Glutamatergic neuron (in vitro differentiated cells): ENCODE measurements at regions not wholly inside any gene's neighbourhood (a gene's known extent, or its start where the extent isn't known, plus 50 kb on each side); places are given as distances from the start of the nearest gene placed in this dataset.

ENCODE experiments used
- DNase-seq: peaks from one replicate; pipeline ENCODE4 v3.0.0; 2022
- H3K27ac Mint-ChIP-seq: one replicate; pipeline ENCODE4 v1.8.0; 2020; ENCODE audit warnings: mild to moderate bottlenecking, mixed read lengths, inconsistent platforms; ENCODE audit not compliant: unreplicated experiment
- H3K27me3 Mint-ChIP-seq: one replicate; pipeline ENCODE4 v1.8.0; 2020; ENCODE audit warnings: mild to moderate bottlenecking, moderate library complexity, mixed read lengths, inconsistent platforms; ENCODE audit not compliant: unreplicated experiment
- H3K36me3 Mint-ChIP-seq: one replicate; pipeline ENCODE4 v1.8.0; 2020; ENCODE audit warnings: mild to moderate bottlenecking, mixed read lengths, inconsistent platforms; ENCODE audit not compliant: unreplicated experiment
- H3K4me1 Mint-ChIP-seq: one replicate; pipeline ENCODE4 v1.8.0; 2020; ENCODE audit warnings: mild to moderate bottlenecking, low read depth, mixed read lengths, inconsistent platforms; ENCODE audit not compliant: unreplicated experiment
- H3K4me3 Mint-ChIP-seq: one replicate; pipeline ENCODE4 v1.8.0; 2020; ENCODE audit warnings: mild to moderate bottlenecking, mixed read lengths, inconsistent platforms; ENCODE audit not compliant: unreplicated experiment
- H3K9me3 Mint-ChIP-seq: one replicate; pipeline ENCODE4 v1.8.0; 2020; ENCODE audit warnings: mild to moderate bottlenecking, moderate library complexity, mixed read lengths, inconsistent platforms; ENCODE audit not compliant: unreplicated experiment
- TF ChIP-seq, protein P1 (sequence below): fragments of 200-600 bp; sonication (generic); IDR thresholded peaks from one replicate; pipeline ENCODE4 v1.5.0; 2021; ENCODE audit not compliant: partially characterized antibody, unreplicated experiment

DNA sequence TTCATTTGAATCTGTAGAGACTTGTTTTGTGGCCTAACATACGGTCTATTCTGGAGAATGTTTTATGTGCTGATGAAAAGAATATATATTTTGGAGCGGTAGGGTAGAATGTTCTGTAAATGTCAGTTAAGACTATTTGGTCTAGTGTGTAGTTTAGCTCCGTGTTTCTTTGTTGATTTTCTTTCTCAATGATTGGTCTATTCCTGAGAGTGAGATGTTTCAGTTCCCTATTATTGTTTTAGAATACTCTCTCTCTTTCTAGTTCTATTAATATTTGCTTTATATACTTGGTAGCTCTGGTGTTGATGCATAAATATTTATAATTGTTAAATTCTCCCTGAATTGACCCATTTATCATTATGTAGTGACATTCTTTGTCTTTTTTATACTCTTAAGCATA, 236.5 kb downstream of the GLUD2 start:
- TF ChIP-seq, protein P1, sequence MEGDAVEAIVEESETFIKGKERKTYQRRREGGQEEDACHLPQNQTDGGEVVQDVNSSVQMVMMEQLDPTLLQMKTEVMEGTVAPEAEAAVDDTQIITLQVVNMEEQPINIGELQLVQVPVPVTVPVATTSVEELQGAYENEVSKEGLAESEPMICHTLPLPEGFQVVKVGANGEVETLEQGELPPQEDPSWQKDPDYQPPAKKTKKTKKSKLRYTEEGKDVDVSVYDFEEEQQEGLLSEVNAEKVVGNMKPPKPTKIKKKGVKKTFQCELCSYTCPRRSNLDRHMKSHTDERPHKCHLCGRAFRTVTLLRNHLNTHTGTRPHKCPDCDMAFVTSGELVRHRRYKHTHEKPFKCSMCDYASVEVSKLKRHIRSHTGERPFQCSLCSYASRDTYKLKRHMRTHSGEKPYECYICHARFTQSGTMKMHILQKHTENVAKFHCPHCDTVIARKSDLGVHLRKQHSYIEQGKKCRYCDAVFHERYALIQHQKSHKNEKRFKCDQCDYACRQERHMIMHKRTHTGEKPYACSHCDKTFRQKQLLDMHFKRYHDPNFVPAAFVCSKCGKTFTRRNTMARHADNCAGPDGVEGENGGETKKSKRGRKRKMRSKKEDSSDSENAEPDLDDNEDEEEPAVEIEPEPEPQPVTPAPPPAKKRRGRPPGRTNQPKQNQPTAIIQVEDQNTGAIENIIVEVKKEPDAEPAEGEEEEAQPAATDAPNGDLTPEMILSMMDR = no peak
- Mint-ChIP-seq H3K9me3 (no peaks in the 10 kb centered on the region), H3K4me1 (no peaks in the 10 kb centered on the region)

DNA sequence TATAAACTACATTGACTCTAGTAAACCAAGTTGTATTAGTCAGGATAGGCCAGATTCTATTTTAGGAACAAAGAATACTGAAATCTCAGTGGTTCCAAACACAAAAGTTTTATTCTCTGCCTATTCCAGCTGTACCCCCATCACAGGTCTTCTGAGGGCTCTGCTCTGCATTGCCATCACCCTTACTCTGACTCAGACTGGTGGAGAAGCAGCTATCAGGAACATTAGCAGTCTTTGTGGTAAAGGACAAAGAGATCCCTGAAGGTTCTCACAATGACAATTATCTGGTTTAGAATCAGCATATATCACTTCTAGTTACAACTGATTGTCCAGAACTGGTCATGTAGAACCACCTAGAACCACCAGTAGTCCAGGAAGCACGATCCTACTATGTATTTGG, 251.1 kb downstream of the GLUD2 start:
- Mint-ChIP-seq H3K4me3 (no peak overlapping the region), H3K27ac (no peak overlapping the region), H3K9me3 (no peaks in the 10 kb centered on the region), H3K4me1 (no peaks in the 10 kb centered on the region), H3K36me3 (no peaks in the 10 kb centered on the region), H3K27me3 (no peaks in the 10 kb centered on the region)
- DNase-seq = no peak
- TF ChIP-seq, protein P1 = no peak

More for the DNA sequence above, 236.5 kb downstream of the GLUD2 start:
- no peak for DNase-seq
- Mint-ChIP-seq H3K27me3 (peaks cover 2% of the 10 kb centered on the region), H3K36me3 (no peaks in the 10 kb centered on the region), H3K4me3 (no peak overlapping the region), H3K27ac (no peak overlapping the region)

DNA sequence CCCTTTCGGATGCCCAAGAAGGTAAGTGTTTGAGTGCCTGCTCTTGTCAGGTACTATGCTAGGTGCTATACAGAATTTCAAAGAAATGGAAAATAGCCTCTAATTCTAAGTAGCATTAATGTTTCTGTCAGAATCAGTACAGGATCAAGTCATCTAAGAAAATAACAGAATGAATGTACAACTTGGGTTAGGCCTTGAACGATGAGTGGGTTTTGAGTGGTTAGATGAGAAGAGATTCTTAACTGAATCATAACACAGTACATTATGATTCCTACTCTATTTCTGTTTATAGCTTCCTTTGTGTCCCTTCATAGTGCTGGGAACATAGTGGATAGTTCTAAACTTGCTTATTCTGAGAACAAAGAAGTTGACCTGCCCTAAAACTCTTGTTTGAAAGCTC, 253.9 kb downstream of the GLUD2 start:
- no peaks in the 10 kb centered on the region for H3K4me1 Mint-ChIP-seq
- H3K9me3 Mint-ChIP-seq = no peaks in the 10 kb centered on the region
- H3K4me3 Mint-ChIP-seq = no peak overlapping the region
- no peak overlapping the region for H3K27ac Mint-ChIP-seq
- DNase-seq = no peak
- TF ChIP-seq, protein P1 = no peak
- H3K27me3 Mint-ChIP-seq = no peaks in the 10 kb centered on the region
- no peaks in the 10 kb centered on the region for H3K36me3 Mint-ChIP-seq

DNA sequence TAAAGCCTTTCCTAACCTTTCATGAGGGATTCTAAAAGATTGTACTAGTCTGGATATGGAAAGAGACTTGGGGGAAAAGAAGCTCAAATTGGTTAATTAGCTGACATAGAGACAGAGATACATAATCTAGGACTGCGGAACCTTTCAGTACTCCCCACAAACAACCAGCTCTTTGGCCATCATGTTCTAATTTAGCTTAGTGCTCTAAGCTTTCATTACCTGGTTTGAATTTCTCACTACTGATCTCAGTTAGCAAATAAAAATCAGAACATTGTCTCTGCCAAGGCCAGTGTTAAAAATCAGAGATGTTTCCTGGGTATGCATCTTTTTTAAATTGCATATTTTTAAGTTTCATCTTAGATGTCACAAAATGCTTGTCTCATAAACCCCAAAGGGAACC, 254.4 kb downstream of the GLUD2 start:
- Mint-ChIP-seq H3K4me3 (no peak overlapping the region), H3K27me3 (no peaks in the 10 kb centered on the region), H3K36me3 (no peaks in the 10 kb centered on the region), H3K27ac (no peak overlapping the region), H3K4me1 (no peaks in the 10 kb centered on the region), H3K9me3 (no peaks in the 10 kb centered on the region)
- TF ChIP-seq, protein P1 = no peak
- DNase-seq = no peak

DNA sequence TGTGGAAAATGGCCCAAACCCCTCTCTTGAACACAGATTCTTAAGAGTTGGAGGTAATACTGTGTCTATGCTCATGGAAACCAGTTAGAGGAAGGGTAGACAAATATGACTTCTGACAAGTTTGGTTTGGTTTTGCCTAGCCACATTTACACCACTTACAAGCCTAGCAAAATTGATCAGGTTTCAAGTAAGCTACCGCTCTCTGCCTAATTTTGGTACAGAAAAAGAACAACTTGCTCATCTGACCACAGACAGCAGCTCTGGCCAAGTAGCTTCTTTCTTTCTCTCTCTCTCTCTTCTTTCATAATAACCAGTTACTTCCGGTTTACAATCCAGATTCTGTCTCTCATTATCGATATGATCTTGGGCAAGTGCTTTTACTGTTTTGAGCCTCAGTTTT, 260.0 kb downstream of the GLUD2 start:
- TF ChIP-seq, protein P1 = no peak
- no peaks in the 10 kb centered on the region for H3K27me3 Mint-ChIP-seq
- no peaks in the 10 kb centered on the region for H3K9me3 Mint-ChIP-seq
- no peak overlapping the region for H3K27ac Mint-ChIP-seq
- H3K4me3 Mint-ChIP-seq = no peak overlapping the region
- no peaks in the 10 kb centered on the region for H3K4me1 Mint-ChIP-seq
- no peak for DNase-seq
- H3K36me3 Mint-ChIP-seq = no peaks in the 10 kb centered on the region
